DMS79 (cell line): ENCODE measurements at regions not wholly inside any gene's neighbourhood (a gene's known extent, or its start where the extent isn't known, plus 50 kb on each side); places are given as distances from the start of the nearest gene placed in this dataset.

ENCODE experiments used
- DNase-seq: peaks from one replicate; lab custom pipeline; 2025; lab: John Stamatoyannopoulos, UW

DNA sequence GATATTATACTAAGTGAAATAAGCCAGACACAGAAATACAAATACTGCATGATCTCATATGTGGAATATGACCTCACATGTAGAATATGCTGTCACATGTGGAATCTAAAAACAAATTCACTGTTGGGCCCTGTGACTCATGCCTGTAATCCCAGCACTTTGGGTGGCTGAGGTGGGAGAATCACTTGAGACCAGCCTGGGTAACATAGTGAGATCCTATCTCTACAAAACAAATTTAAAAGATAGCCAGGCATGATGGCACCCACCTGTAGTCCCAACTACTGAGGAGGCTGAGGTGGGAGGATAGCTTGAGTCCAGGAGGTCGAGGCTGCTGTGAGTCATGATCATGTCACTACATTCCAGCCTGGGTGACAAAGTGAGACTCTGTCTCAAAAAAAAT lies 160.3 kb downstream of the PTEN start:
- no peak for DNase-seq

DNA sequence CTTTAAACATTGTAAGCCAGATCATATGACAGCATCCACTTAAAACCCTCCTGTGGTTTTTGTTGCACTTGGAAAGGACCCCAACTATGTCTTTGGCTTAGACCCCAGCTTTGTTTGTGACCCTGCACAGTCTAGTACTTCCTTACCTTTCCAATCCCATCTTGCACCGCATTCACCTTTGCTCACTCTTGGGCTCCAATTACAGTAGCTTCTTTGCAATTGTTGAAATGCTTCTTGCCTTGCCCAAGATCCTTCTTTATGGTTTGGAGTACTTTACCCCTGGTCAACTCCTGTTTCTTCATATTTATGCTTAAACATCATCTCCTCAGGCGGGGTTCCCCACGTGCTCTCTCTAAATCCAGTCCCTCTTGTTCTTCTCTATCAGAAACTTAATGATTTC lies 162.6 kb downstream of the PTEN start:
- peak; percentile 4 for DNase-seq

DNA sequence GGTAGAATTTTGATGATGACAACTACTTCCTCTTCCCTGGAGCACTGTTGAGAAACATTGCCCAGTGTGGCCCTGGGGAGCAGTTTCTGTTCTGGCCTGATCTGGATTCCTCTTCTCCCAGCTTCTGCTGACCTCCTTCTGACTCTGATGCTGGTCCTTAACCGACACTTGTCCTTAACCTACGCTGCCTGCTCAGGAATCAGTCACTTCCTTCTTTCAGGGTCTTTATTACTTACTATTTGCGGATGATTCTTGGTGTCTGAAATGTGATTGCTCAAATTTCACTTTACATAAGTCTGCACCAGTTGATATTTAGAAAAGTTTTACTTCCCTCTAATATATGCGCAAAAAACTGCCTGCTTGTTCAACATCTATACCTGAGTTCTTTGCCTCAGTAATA lies 164.1 kb downstream of the PTEN start:
- DNase-seq = no peak

DNA sequence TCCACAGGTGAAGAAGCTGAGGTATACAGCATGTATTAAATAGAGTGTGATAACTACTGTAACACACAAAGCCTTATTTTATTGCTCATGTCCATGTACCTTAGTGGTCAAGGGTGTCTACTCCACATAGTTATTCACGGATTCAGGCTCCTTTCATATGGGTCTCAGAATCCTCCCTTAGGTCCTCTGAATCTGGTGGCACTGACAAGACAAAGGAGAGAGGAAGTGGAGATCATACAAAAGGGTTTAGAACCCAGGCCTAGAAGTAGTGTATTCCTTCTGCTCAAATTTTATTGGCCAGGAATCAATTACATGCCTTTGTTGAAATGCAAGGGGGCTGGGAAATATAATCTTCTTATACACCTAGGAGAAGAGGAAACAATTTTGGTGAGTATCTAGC lies 164.6 kb downstream of the PTEN start:
- DNase-seq = no peak

DNA sequence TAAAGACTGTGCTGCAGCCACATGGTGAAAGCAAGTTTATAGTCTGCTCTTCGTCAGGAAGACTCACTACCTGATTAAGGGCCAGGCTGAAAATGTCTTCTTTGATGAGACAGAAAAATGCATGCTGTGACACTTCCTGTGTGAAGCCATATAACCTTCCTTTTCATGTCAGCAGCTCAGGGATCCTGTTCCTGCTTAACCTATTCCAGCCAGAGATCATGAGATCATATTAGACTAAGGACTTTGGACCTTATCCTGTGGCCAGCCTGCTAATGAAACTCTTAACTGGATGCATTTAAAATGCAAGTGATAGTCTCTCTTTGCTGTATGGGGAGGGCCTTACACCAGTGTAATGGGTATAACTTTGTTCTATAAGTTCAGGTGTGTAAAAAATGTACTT lies 165.2 kb downstream of the PTEN start:
- no peak for DNase-seq

DNA sequence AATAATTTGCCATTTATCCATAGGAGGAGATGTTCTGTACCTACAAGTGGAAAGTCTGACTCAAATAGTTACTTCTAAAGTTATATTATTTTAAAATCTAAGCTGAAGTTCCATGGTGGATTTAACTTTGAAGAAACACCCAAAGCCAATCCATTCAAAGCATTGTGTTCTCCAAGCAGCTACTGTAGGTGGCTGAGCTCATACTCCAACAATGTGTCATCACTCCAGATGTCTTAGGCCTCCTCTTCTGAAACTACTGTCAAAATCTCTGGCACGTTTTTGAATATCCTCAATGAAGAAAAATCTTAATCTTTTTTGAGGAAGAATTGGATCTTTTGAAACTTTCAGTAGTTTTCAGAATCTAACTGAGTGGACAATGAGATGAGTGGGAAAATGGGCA lies 169.1 kb downstream of the PTEN start:
- no peak for DNase-seq

- no peak for DNase-seq
Measured at GRCh38 chr10:88033385-88033784, 170.0 kb downstream of the PTEN start.

- DNase-seq = no peak
Measured at GRCh38 chr10:88033793-88034192, 170.4 kb downstream of the PTEN start.

GRCh38 chr10:88036126-88036525 lies 172.7 kb downstream of the PTEN start:
- no peak for DNase-seq

- DNase-seq = no peak
Measured at GRCh38 chr10:88037623-88038022, 174.2 kb downstream of the PTEN start.

DNA sequence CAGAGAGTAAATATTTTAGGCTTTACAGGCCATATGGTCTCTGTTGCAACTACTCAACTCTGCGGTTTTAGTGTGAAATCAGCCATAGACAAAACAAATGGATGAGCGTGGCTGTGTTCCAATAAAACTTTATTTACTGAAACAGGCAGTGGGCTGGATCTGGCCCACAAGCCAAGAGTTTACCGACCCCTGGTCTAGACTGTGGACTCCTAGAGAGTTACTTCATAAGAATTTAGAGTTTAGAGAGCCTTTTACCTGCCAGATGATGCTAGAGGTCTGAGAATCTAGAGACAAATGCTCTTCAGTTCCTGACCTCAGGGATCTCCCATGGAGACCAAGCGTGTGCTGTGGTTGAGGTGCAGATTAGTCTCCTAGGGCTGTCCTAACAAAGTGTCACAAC lies 174.8 kb downstream of the PTEN start:
- DNase-seq = no peak

DNA sequence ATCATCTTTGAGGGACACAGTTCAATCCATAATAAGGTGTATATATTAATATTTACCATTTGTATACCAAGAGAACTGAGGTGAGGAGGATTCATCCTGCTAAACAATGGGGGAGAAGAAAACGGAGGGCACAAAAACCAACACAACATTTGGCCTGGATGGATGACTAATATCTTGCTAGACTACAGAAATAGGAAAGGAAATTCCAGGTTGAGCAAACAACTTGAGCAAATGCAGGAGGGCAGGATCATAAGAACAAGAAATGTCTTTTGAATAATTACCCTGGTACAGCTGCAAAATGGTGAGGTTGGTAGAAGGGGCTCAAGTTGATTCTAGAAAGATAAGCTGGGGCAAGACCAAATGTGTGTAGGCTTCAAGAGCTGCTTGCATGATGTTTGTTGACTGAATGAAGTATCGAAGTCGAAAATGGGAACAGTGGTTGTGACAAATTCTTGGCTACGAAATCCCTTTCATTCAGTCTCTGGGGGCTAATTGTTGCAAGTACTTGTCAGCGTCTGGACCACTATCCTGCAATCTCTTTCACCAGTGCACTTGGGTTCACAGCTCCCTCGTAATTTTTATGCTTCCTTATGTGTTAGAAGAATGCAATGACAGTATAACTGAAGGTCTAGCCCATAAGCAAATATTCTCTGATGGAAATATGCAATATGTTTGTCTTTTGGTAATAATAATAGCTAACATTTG lies 176.2 kb downstream of the PTEN start:
- DNase-seq = no peak

- DNase-seq = no peak
Measured at GRCh38 chr10:88041243-88042159, 178.1 kb downstream of the PTEN start.

DNA sequence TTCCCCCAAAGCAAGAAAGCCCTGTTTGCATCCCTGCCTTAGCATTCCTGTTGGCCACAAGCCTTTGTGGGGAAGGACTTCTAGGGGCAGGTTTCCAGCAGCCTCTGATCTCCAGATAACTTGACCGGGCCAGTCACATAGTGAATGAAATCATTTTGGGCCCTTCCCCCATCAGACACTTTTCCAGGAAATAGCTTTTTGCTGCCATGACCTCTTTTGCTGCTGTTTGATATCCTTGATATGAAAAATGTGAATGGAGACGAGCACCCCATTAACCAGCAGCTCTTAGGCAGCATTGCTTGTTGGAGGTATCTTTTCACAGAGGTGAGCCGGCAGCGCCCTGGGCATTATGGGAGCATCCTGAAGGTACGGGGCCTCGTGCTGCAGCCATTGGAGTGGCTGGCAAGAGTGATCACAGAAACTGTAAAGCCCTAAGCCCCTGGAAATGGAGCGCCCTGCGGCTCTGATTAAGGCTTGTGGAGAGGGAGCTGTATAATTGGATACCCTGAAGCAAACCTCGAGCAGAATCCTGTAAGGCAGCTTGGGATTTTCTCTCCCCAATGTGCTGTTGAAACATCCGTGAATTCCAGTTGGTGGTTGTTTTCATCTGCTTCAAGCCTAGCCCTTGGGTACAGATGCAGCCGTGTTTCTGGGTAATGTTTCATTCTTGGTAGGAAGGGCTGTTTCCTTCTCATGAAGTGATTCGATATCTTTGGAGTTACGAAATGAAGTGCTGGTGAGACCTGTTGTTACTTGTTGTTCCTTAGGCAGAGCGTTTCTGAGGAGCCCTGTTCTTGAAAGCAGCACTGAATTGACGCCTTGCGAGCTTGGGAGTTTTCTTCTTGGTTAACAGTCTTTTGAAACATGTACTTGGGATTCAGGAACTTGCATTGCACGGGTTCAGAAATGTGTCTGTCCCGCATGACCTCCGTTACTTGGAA lies 179.0 kb downstream of the PTEN start:
- peak; percentile 31 for DNase-seq

DNA sequence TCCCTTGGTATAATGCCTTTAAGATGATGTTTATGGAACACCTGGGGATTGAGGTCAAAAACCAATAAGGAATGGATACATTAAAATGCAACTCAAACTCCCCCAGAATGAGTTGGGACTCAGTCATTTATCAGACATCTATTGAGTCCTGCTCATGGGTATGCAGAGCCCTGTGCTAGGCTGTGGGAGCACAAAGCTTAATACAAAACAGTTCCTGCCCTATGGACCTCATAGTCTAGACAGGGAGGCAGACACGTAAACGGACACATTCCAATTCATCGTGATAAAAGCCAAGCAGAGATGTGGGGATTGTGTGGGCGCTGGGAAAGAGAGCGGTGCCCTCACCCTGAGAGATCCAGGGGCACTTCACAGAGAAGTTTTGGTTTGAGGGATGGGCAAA lies 181.7 kb downstream of the PTEN start:
- DNase-seq = no peak

GRCh38 chr10:88045656-88046415 lies 182.4 kb downstream of the PTEN start:
- DNase-seq = no peak

DNA sequence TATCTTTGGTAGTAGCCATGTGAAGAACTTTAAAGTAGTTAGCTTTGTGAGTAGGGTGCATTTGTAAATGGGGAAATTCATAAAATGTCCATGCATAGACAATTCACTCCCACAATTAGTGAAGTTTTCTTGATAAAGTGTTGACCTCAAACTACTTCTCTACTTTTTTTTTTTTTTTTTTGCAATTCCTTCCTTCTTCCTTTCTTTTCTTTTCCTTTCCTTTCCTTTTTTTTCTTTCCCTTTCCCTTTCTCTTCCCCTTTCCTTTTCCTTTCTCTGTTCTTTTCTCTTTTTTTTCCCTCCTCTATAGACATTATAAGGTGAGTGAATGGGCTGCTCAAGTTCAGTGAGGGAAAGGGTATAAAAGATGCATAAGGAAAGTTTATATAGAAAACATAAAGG lies 184.2 kb downstream of the PTEN start:
- no peak for DNase-seq

DNA sequence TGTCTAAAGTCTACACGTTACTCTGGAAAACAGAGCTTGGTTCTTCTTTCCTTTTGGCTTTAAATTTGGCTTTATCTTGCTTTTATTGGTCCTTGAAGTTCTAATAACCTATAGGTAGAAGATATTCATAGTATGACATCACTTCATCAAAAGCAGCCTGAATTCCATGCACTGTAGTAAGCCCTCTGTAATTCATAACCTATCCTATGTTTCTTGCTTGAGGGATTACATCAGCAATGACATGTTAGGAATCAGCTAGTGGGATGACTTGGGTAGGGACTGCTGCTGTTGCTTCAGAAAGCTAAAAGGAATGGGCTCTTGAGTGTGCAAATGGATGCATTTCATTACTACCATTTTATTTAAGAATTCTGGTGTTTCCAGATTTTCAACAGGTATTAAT lies 184.9 kb downstream of the PTEN start:
- no peak for DNase-seq

GRCh38 chr10:88049204-88049603 lies 185.8 kb downstream of the PTEN start:
- no peak for DNase-seq

GRCh38 chr10:88057720-88058119 lies 194.3 kb downstream of the PTEN start:
- DNase-seq = no peak

GRCh38 chr10:88058750-88059149 lies 195.3 kb downstream of the PTEN start:
- no peak for DNase-seq

DNA sequence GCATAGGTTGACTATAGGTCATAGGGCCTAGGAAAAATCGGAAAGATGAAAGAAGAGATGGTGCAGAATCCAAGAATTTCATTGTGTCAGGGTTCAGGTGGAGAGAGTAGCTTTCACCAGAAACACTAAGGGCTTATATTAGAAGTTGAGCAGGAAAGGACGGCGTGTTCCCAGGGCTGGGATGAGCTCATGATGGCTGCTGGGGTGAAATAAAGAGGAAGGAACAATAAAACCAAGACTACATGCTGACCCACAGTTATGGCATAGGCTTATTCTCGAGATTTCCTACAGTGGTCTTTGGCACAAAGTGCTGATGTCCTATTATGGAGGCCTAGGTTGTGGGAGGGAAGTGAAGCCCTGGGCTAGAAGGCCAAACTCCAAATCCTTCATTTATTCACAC lies 195.8 kb downstream of the PTEN start:
- DNase-seq = no peak
